Mucosa of gallbladder (tissue), 1 donor: ENCODE measurements at regions not wholly inside any gene's neighbourhood (a gene's known extent, or its start where the extent isn't known, plus 50 kb on each side); places are given as distances from the start of the nearest gene placed in this dataset.
"Not testable (repeated sequence)": the region's sequence is repeated elsewhere in the genome, so short reads cannot be mapped to it uniquely, and the experiment has no call there.

ENCODE experiments used
- DNase-seq: peaks from one replicate; pipeline ENCODE4 v3.0.0-alpha.2; 2020; ENCODE audit warnings: low spot score
- donor health status: DM: no; HTN: no; CAD: no.

GRCh38 chr7:112540839-112541577, 60.2 kb downstream of the LSMEM1 start:
- no peak for DNase-seq

GRCh38 chr7:112546723-112547513, 66.1 kb downstream of the LSMEM1 start:
- DNase-seq: no peak

GRCh38 chr7:112547916-112548315, 67.1 kb downstream of the LSMEM1 start:
- no peak for DNase-seq

- DNase-seq: peak; percentile 27
Observed at GRCh38 chr7:112550468-112551060, 69.8 kb downstream of the LSMEM1 start.

GRCh38 chr7:112551521-112551920, 70.7 kb downstream of the LSMEM1 start:
- DNase-seq: not testable (repeated sequence)

GRCh38 chr7:112554591-112554990, 73.8 kb downstream of the LSMEM1 start:
- no peak for DNase-seq

- DNase-seq: no peak
Observed at GRCh38 chr7:112556633-112557032, 75.8 kb downstream of the LSMEM1 start.

- DNase-seq: no peak
Observed at GRCh38 chr7:112566442-112567324, 85.9 kb downstream of the LSMEM1 start.

GRCh38 chr7:112567388-112567787, 86.6 kb downstream of the LSMEM1 start:
- no peak for DNase-seq

GRCh38 chr7:112571852-112572607, 91.2 kb downstream of the LSMEM1 start:
- DNase-seq: peak; percentile 11

GRCh38 chr7:112572669-112573301, 92.0 kb downstream of the LSMEM1 start:
- DNase-seq: peak; percentile 80

GRCh38 chr7:112573302-112574039, 92.7 kb downstream of the LSMEM1 start:
- DNase-seq: no peak

GRCh38 chr7:112575864-112576263, 95.1 kb downstream of the LSMEM1 start:
- DNase-seq: no peak

GRCh38 chr7:112579388-112579787, 98.6 kb downstream of the LSMEM1 start:
- no peak for DNase-seq

GRCh38 chr7:112580717-112581435, 100.1 kb downstream of the LSMEM1 start:
- DNase-seq: no peak

- no peak for DNase-seq
Observed at GRCh38 chr7:112581529-112581928, 100.7 kb downstream of the LSMEM1 start.

GRCh38 chr7:112584290-112584689, 103.5 kb downstream of the LSMEM1 start:
- DNase-seq: no peak

GRCh38 chr7:112587504-112587903, 106.7 kb downstream of the LSMEM1 start:
- DNase-seq: no peak
